ENCODE measurements at regions not wholly inside any gene's neighbourhood (a gene's known extent, or its start where the extent isn't known, plus 50 kb on each side); places are given as distances from the start of the nearest gene placed in this dataset.
"Not testable (repeated sequence)": the region's sequence is repeated elsewhere in the genome, so short reads cannot be mapped to it uniquely, and the experiment has no call there.

DNA sequence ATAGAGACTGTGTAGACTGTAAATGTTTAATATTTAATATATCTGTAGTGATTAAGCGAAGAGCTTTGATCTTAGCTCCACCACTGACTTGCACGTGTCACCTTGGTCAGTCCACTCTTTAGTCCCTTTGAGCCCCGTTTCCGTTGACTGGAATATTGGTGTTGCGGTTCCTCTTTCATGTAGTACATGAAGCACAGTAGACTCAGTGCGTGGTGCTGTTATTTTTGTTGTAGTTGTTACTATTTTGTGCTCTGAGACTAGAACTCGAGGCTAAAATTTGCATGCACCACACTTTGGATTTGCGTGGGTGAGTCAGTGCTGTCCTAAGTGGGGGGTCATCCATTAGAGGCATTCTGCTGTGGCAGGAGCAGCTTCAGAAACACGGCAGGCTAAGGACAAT lies 291.4 kb downstream of the QKI start:
- no peak for DNase-seq

DNA sequence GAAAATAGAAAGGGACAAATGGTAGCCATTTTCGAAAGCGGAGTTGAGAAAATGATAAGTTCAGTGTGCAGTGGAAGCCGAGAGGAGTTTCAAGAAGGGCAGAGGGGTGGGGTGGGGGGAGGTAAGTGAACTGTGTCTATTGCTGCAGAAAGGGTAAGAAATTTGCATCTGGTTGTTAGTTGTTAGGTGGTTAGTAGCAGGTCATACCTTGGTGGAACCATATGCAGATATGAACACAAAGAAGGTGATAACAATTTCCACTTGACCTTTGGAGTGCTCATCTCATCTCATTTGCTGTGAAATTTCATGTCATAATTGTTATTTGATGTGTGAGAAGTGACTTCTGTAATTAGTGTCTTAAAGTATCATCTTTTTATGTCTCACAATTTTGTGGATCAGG lies 288.2 kb downstream of the QKI start:
- no peak for DNase-seq

DNA sequence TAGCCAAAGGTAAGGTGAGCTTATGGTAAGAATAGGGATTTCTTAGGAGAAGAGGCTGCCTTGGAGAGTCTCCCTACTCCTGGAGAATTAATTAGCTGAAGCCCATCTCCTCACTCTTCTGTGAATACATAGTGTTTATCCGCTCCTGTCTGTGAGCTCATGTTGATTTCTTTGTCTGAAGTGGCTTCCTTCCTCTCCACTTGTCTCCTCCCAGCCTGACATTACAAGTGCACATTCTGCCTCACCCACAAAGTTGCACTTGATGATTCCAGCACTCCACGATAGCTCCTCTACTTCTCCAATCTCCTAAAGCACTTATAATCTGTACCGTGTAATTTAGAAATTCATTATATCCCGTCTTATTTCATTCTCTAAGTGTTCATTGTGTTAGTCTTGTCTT lies 287.2 kb downstream of the QKI start:
- DNase-seq = no peak

DNA sequence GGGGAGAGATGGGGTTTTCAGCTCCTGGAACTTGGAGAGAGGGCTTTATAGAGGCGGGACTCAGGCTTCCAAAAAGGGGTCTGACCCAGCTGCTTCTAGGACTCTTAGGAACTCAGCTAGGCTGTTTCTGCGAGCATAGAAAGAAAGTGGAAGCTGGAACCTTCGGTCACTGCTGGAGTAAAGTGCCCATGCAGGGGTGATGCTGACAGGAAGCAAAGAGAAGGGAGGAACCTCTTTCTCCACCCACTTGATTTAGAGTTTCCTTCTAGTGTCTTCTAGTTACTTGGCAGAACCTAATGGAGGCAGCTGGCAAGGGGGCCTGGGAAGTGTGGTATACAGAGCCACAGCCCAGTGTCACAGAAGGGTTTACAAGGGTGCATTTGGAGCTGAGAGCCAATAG lies 283.6 kb downstream of the QKI start:
- no peak for DNase-seq

DNA sequence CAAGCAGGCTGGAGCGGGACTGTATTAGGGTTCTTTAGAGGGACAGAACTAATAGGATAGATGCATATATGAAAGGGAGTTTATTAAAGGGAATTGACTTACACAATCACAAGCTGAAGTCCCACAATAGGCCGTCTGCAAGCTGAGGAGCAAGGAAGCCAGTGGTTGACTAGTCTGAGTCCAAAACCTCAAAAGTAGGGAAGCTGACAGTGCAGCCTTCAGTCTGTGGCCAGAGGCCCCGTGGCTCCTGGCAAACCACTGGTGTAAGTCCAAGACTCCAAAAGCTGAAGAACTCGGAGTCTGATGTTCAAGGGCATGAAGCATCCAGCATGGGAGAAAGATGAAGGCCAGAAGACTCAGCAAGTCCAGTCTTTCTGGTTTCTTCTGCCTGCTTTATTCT lies 281.8 kb downstream of the QKI start:
- DNase-seq = not testable (repeated sequence)

DNA sequence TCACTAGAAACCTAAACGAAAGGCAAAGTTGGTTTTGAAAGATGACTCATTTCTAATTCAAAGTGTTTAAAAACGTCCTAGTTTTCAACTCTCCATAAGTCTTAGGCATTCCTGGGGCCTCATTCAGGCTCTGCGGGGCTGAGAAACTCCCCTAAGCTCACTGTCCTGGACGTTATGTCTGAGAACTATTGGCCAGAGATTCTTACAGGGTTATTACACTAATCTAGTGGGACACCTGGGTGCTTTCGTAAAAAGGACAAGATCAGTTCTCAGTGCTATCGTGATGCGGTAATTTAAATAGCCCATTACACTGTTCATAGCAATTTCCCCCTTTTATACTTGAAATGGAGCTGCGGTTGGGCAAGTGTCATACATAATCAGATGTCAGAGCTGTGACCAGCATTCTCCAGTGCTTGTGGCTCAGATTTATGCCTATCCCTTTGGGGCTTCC lies 280.9 kb downstream of the QKI start:
- DNase-seq = no peak

DNA sequence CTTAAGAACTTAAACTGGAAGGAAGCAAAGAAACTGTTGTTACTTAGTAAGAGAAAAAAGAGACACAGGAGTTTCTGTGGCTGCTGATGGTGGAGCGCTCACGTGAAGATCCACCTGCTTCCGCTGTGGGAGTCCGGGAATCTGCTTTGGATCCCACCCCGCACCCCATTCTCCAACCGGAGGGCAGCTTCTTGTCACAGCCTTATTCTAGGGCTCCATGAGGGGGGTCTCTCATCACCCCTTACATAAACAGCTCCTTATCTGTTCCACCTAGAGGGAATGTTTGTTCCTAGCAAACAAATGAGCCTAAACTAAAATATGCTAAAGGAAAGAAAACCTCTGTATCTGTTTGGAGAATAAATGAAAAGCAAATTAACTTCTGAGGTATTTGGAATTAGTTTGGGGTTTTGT lies 280.5 kb downstream of the QKI start:
- DNase-seq = no peak

DNA sequence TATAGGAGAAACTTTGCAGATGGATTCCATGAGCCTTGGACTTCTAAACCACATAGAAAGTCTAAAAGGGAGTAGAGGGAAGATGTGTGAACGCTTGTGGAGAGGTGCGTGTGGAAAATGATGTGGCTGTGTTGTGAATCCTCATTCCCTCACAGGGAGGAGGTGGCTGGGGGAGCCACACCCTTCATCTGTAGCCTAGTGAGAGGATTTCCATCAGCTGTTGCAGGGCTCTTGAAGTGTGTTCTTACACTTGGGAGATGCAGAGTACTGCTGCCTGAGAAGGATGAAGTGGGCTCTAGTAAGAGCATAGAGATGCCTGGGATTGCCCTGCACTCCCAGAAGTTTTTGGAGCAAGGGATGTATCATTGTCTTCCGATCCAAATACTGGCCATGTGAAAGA lies 279.6 kb downstream of the QKI start:
- no peak for DNase-seq

DNA sequence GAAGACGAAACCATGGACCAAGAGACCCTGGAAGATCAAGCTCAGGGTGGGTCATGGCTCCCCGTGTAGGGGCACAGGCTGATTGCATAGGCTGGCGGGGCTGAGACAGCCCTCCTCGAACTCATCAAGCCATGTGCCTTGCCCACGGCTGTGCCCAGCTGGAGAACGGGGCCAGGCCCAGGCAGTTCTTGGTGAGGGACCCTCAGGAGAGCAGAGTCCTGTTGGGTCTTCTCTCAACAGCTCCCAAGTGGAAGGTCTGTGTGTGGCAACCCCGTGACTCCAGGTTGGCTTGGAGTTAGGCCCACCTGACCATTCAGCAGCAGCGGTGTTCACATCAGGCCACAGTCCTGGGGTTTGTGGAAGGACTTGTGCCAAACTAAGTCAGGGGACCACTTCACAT lies 276.5 kb downstream of the QKI start:
- DNase-seq = no peak

DNA sequence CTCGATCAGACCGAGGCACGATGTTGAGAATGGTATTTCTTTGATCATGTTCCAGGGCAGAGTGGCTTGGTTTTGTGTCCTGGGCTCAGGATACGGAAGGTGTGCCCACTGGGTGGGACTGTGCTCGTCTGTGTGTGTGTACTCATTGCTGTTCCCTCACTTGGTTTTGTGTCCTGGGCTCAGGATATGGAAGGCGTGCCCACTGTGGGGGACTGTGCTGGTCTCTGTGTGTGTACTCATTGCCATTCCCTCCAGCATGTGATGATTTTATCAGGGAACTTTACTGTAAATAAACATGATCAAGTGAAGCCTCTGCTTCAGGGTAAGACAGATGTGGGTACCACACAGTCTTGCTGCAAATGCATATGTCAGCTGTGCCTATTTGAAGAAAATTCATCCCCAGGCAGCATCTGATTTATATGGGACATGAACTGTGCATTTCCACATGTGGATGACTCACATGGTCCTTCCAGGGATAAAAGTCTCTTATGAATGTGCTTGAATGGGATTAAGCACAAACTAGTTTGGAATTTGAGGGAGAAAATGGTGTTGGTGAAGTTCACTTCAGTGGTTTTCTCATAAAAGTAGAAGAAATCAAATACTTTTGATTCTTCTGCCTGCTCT lies 274.3 kb downstream of the QKI start:
- no peak for DNase-seq

DNA sequence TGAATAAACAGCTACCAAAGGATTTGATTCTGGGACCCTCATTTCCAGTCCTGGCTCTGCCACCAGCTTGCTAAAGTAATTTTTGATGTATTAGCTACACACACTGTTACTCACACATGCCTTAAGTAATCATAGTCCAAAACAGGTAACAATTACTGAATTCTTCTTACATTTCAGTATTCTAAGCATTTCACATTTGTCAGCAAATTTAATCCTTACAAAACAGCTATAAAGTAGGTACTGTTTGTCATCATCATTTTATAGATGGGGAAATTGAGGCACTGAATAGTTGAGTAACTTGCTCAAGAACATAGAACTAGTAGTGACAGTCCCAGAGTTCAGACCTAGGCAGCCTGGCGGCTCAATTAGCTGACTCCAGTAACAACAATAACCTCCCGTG lies 272.6 kb downstream of the QKI start:
- DNase-seq = no peak

DNA sequence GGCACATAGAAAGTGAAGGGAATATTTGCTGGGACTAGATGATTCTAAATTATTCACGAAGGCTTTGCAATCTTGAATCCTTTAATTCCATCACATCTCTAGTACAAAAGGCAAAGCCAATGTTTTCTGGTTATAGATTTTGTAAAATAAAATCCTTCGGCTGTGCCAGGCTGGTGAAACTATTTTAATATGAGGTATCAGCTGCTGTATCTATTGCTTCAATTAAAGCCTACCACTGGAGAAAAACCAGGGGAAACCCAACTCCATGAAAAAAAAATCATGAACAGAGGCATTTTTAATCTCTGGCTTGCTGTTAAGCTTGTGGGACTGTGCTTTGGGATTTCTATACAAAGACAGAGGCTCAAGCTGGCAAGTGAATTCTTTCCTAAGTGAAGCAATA lies 271.8 kb downstream of the QKI start:
- DNase-seq = no peak

DNA sequence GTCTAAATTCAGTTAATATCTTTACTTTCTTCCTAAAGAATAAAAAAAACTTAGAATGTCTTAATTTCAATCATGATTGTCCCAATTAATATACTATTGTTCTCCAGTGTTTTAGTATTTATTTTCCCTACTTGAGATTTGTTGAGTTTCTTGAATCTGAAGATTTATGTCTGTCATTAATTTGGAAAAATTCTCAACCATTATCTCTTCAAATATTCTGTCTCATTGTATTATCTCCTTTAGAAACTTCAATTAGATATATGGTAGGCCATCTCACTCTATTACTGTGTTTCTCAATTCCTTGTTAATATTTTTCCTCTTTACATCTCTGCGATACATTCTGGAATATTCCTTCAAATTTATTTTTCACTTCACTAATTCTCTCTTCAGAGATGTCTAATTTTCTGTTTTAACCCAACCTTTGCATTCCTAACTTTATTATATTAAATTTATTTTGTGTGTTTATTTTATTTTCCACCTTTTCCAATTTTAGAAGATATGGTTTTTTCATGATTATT lies 268.6 kb downstream of the QKI start:
- DNase-seq = no peak

DNA sequence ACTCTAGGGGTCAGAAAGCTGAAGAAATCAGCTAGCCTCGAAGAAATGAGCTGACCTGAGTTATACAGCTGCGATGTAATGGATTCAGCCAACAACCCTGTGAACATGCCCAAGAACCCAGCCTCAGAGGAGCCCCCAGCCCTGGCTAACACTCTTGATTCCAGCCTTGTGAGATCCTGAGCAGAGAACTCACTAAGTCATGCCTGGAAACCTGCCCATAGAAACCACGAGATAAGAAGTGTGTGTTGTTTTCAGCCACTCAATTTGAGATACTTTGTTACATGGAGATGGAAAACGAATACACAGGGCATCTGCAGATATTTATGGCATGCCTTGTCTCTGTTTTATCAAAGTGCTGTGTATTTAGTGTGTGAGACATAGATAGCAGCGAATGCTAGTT lies 265.2 kb downstream of the QKI start:
- no peak for DNase-seq

DNA sequence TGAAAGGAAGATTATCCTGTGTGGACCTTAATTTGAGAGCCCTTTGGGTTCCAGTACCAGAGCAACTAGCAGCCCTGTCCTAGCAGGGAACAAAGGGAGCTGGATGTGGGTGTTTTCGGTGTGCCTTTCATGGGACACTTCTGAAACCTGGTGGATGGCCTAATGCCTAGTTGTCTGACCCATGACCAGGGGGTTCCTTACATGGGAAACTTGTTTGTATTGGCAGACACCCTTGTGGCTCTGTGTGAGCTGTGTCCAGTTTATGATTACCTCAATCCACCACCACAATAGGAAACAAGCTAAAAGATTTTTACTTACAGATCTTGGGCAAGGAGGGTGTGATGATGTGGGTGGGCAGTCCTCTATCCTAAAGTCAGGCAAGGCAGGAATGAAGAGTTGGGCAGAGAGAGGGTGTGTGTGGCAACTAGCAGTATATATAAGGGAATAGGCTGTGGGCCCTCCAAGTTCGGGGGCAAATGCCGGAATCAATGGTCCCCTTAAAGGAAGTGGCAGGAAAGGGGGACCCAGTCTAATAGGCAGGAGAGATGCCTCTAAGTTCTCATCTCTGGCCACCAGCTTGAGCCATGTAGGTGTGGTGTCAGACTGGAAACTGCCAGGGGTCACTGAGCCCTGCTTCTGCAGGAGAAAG lies 264.6 kb downstream of the QKI start:
- no peak for DNase-seq

DNA sequence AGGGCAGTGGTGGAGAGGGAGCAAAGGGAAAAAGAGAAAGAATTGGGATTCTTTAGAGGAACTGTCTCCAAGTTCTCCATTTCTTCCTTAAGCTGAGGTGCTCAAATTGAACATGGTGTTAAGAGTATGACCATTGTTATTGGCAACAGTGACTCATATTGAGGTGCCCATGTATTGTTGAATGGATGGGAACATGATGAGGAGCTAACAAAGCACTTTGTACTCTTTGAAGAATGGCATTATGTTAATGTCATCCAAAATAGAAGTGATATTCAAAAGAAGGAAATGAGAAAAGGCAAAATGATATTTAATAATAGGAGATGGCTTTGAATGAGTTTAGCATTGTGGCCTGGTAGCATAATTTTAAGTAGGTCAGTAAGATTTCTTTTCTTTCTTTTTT lies 261.1 kb downstream of the QKI start:
- DNase-seq = no peak

DNA sequence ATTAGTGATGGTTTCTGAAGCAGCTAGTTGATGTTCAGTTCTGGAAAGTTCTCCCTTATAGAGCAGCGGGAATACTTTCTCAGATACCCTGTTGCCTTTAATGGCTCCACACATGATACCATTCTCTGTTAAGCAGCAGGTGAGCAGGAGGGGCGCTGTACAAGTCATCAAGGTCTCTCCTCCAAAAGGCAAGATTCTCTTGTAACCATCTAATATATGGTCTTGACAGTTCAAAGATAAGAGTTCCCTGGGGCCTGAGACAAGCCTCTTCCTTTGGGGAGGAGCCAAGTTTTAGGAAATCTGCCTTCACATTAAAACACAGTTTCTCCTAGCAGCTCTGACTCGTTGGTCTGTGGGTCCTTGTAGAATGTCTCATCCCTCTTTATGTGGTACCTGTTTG lies 258.2 kb downstream of the QKI start:
- DNase-seq = no peak

DNA sequence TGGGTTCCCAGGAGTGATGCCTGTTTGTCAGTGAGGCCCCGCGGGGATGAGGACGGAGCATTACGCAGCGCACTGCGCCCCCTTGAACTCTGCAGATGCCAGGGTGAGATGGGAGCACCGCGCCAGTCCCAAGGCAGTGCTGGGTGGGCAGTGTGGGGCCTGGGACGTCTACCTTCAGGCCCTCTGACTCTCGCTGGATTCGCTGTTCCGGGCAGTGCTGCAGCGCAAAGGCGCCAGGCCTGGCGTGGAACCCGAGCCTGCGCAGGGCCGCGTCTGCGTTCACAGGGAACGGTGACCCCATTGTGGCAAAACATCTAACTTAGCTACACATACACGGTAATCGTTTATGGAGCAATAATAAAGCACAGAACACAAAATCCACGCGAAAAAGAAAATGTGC lies 257.3 kb downstream of the QKI start:
- no peak for DNase-seq

DNA sequence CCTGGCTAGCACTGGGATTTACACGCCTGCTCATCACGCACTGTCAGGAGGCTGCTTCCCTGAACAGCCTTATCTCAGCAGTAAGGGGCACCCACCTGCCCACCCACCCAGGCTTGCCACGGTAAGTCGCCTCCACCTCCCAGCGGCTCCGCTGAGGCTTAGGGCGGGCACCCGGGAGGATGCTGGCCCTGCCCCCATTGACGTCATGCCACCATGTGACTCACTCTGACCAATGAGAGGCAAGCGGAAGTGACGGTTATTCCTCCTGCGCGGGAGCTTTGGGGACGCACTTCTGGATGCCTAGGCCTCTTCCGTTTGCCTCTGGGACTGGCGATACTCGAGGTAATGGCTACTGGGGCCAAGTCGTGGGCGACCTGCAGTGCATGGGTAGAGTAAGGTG lies 256.8 kb downstream of the QKI start:
- DNase-seq = no peak

DNA sequence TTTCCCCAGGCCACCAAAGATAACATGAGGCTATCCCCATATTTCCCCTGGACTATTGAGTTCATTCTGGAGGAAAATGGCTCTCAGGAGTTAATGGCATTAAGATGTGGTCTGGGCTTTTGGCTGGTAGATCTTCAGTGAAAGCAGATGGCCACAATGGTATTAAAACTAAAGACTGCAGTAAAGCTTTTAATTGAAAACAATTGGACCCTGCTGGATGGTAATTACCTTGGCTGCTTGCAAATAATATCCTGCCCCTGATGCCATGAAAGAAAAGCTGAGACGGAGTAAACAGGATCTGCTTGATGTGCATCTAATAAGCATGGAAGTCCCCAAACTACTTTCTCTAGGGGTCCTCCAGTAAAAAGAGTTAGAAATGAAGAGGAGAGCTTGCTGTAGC lies 255.8 kb downstream of the QKI start:
- no peak for DNase-seq

DNA sequence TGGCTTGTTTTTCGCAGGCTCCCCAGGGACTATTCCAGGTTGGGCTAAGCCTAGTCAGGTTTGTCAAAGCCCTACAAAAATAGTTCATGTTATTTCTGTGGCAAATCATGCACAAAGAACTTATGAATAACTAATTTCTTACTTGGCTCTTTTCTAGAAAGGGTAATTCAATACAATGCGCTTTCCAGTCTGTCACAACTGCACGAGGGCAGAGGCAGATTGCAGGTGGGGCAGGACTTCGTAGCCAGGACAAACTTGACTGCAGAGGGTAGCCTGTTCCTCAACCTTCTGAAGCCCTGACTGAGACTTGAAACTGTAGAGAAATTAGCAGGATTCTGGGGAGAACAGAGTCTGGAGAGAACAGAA lies 253.5 kb downstream of the QKI start:
- no peak for DNase-seq

DNA sequence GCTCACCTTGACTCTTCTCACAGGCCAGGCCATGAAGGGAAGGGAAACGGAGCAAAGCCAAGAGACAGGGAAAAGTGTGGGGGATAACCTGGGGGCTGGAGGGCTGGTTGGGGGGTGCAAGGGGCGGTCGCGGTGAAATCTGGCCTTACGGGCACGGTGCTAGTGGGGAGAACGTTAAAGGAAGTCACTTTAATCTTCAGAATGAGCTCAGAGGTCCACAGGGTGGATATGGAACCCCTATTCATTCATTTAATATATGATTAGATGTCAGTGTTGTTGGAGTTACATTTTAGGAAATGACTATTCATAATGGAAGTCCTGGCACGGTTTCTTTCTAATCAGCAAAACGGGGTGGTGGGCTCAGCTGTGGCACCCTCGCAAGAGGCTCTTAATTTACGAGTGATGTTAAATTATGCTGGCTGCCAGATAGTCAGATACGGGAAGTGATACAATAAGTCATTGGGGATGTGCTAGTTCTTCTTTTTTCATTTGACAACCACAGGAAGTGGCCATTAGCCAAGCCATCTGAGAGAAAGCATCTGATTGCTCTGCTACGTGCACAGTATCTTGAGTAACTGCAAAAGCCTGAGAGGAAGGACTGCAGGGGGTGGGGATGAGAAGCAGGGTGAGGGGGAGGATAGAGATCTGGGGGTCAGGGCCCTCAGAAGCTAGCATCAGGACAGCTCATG lies 253.0 kb downstream of the QKI start:
- DNase-seq = no peak

DNA sequence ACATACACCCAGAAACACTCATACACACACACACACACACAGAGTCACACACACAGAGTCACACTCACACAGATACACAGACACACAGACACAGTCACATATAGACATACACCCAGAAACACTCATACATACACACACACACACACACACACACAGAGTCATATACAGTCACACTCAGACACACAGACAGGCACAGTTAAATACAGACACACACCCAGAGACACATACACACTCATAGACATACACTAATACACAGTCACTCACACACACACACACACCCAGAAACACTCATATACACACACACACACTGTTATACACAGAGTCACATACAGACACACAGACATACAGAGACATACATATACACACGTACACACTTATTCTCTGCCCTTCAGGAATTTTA lies 250.9 kb downstream of the QKI start:
- DNase-seq = no peak

DNA sequence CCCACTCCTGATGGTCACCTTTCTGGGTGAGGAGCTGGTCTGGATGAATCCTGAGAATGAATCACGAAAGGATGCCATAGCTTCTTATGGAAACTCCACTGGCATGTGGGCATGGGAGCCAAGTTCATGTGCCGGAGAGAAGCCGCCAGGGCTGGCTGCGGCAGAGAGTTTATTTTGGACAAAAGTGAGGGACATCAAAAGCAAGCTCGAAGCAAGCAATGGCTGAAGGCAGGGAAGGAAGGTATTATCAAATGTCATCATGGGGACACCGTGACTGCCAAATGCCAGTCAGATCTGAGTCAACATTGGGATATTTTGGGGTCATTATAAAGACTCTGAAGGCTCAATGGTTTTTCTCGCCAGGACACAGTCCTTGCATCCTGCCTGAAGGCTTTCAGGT lies 249.1 kb downstream of the QKI start:
- DNase-seq = no peak
